ENCODE measurements at regions not wholly inside any gene's neighbourhood (a gene's known extent, or its start where the extent isn't known, plus 50 kb on each side); places are given as distances from the start of the nearest gene placed in this dataset.
A peak's percentile ranks its signal among the peaks of the same experiment; 100 is the strongest.

- H3K4me2 ChIP-seq (ENCODE audit: low read depth, low read length), result no peak overlapping the region
- H4K20me1 ChIP-seq (ENCODE audit: insufficient read depth, low read length), result no peaks in the 10 kb centered on the region
- no peak overlapping the region for H4K5ac ChIP-seq (ENCODE audit: low read depth, low read length)
- no peak overlapping the region for H3K14ac ChIP-seq (replicated peaks; ENCODE audit: low read depth, low read length)
- H3K27ac ChIP-seq (ENCODE audit: insufficient read depth, low read length), result no peak overlapping the region
- no peak overlapping the region for H2AK9ac ChIP-seq (replicated peaks; ENCODE audit: low read depth, low read length, poor library complexity)
- H3K4me3 ChIP-seq (ENCODE audit: insufficient read depth, low read depth, low read length), result no peak overlapping the region
- H3K4ac ChIP-seq (ENCODE audit: low read depth, low read length), result no peak overlapping the region
- no peak overlapping the region for H2BK120ac ChIP-seq (ENCODE audit: low read depth, low read length)
- no peak overlapping the region for H4K91ac ChIP-seq (ENCODE audit: insufficient read depth, low read depth, low read length)
- no peaks in the 10 kb centered on the region for H3K4me1 ChIP-seq (ENCODE audit: control insufficient read depth, insufficient read depth, low read length)
- H3K9me3 ChIP-seq (ENCODE audit: control insufficient read depth, insufficient read depth, low read length), result peaks cover 6% of the 10 kb centered on the region
- H3K36me3 ChIP-seq (ENCODE audit: control insufficient read depth, insufficient read depth, low read length), result no peaks in the 10 kb centered on the region
- POLR2A ChIA-PET (ENCODE audit: unreplicated experiment), result no interaction called here
- H2AFZ ChIP-seq (replicated peaks; ENCODE audit: low read length, poor library complexity), result no peak overlapping the region
- no peak overlapping the region for H2AK5ac ChIP-seq (ENCODE audit: low read depth, low read length)
- no peaks in the 10 kb centered on the region for H3K27me3 ChIP-seq (ENCODE audit: control insufficient read depth, insufficient read depth, low read length)
- no peak overlapping the region for H2BK5ac ChIP-seq (ENCODE audit: low read depth, low read length, poor library complexity, severe bottlenecking)
- no peak overlapping the region for H4K8ac ChIP-seq (ENCODE audit: low read depth in 2 of 2, low read length in 2 of 2)
- no peak overlapping the region for H3K9ac ChIP-seq (ENCODE audit: low read depth, low read length)
- TF ChIP-seq MAZ (IDR thresholded peaks at IDR 0.05; ENCODE audit: borderline replicate concordance, low read depth, low read length) (no peak), POLR2A (IDR thresholded peaks at IDR 0.05; ENCODE audit: low read depth, low read length) (no peak), RAD21 (IDR thresholded peaks at IDR 0.05; ENCODE audit: low read length) (no peak), BHLHE40 (IDR thresholded peaks at IDR 0.05; ENCODE audit: low read depth, low read length) (no peak), MAFK (IDR thresholded peaks at IDR 0.05; ENCODE audit: low read depth, low read length) (no peak), NFE2L2 (IDR thresholded peaks at IDR 0.05; ENCODE audit: low read depth, low read length) (no peak), SMC3 (IDR thresholded peaks at IDR 0.05; ENCODE audit: low read depth, low read length) (no peak)
- no peak overlapping the region for H2BK20ac ChIP-seq (ENCODE audit: low read depth, low read length)
- intact Hi-C loops (cut with micrococcal nuclease), result no loop called here
- in situ Hi-C loops (cut with MboI; ENCODE audit: low sequenced_read_pairs), result no loop called here
- peak; percentile 1 for DNase-seq
- no peaks in the 10 kb centered on the region for H3K9me1 ChIP-seq (ENCODE audit: insufficient read depth, low read length)
- CTCF ChIA-PET, result no interaction called here
- H3K23ac ChIP-seq (ENCODE audit: low read depth, low read length), result no peak overlapping the region
- no peak overlapping the region for H2BK15ac ChIP-seq (ENCODE audit: low read depth, low read length)
- ATAC-seq (ENCODE audit: low read depth), result no peak
- dilution Hi-C loops (cut with HindIII; ENCODE audit: low sequenced_read_pairs, unreplicated experiment), result no loop called here
- no peaks in the 10 kb centered on the region for H3K79me1 ChIP-seq (ENCODE audit: low read depth in 1 of 2, low read length in 2 of 2)
- BruUV-seq (replicated peaks), result no TSS peak
- no peak overlapping the region for H3K18ac ChIP-seq (ENCODE audit: low read depth, low read length)
- no peak overlapping the region for H3K56ac ChIP-seq (ENCODE audit: extremely low read depth, insufficient read depth, low read length)
- WGBS, 2 experiments (ENCODE audit: extremely low coverage in 2 of 2, insufficient read length in 1 of 2), result no CpG with 5 or more reads among the region's 2 CpGs
Observed at GRCh38 chr4:131638781-131639180, 1510.3 kb upstream of the PCDH10 start.

All from IMR-90 (cell line).